ENCODE measurements at regions not wholly inside any gene's neighbourhood (a gene's known extent, or its start where the extent isn't known, plus 50 kb on each side); places are given as distances from the start of the nearest gene placed in this dataset.

GRCh38 chr4:14247767-14248166, 620.2 kb upstream of the BOD1L1 start:
- Histone ChIP-seq H3K36me3 (replicated peaks in 1 of 2; ENCODE audit: control insufficient read depth in 1 of 2, insufficient read depth in 2 of 2, low read length in 1 of 2) (no peaks in the 10 kb centered on the region), H3K9me2 (no peaks in the 10 kb centered on the region), H3K9ac (no peak overlapping the region), H2AFZ (ENCODE audit: low read depth) (no peak overlapping the region), H3K27ac (ENCODE audit: low read depth in 2 of 2, low read length in 1 of 2) (no peak overlapping the region), H3K79me2 (ENCODE audit: insufficient read depth) (no peaks in the 10 kb centered on the region), H3F3A (replicated peaks; ENCODE audit: insufficient read depth) (no peaks in the 10 kb centered on the region), H3K4me3 (ENCODE audit: low read depth in 2 of 2, low read length in 1 of 2) (no peak overlapping the region), H3K9me3 (no peaks in the 10 kb centered on the region), H3K27me3 (ENCODE audit: insufficient read depth) (no peaks in the 10 kb centered on the region), H4K20me1 (ENCODE audit: insufficient read depth) (no peaks in the 10 kb centered on the region), H3K4me2 (no peak overlapping the region), H3K4me1 (ENCODE audit: control insufficient read depth in 1 of 2, insufficient read depth in 2 of 2, low read depth in 1 of 2, low read length in 1 of 2) (no peaks in the 10 kb centered on the region)
- POLR2A ChIA-PET, result no interaction called here
- TF ChIP-seq EZH2phosphoT487 (IDR thresholded peaks at IDR 0.05; ENCODE audit: borderline replicate concordance, low read depth), result no peak
- no peak for TF ChIP-seq JUND (IDR thresholded peaks at IDR 0.05)
- no peak for TF ChIP-seq USF2 (IDR thresholded peaks at IDR 0.05; ENCODE audit: borderline replicate concordance, low read depth, low read length)
- TF ChIP-seq MXI1 (IDR thresholded peaks at IDR 0.05; ENCODE audit: low read depth, low read length), result no peak
- TF ChIP-seq RAD21 (IDR thresholded peaks at IDR 0.05; ENCODE audit: low read length), result no peak
- TF ChIP-seq PBX3 (IDR thresholded peaks at IDR 0.05), result no peak
- no peak for TF ChIP-seq TAF1 (IDR thresholded peaks at IDR 0.05; ENCODE audit: borderline replicate concordance, low read depth, low read length)
- TF ChIP-seq GATA2 (CRISPR knock-in tag; IDR thresholded peaks at IDR 0.05), result no peak
- no peak for TF ChIP-seq TCF12 (IDR thresholded peaks at IDR 0.05)
- CTCF ChIA-PET, result no interaction called here
- WGBS (ENCODE audit: low lambda C conversion rate), result 60% methylated on average over 3 of the region's 3 CpGs
- DNase-seq, result no peak

- no peak for TF ChIP-seq TEAD4 (IDR thresholded peaks at IDR 0.05; ENCODE audit: borderline replicate concordance, insufficient read depth)
- no peak for TF ChIP-seq MXI1 (IDR thresholded peaks at IDR 0.05; ENCODE audit: low read depth, low read length)
- no peak for TF ChIP-seq SIN3A (IDR thresholded peaks at IDR 0.05; ENCODE audit: borderline replicate concordance, low read depth, low read length)
- no peak for TF ChIP-seq CTCF (IDR thresholded peaks at IDR 0.05)
- no peak for TF ChIP-seq REST (IDR thresholded peaks at IDR 0.05; ENCODE audit: low read depth, low read length)
- TF ChIP-seq YY1 (IDR thresholded peaks at IDR 0.05; ENCODE audit: low read depth), result no peak
- TF ChIP-seq FOSL2 (IDR thresholded peaks at IDR 0.05; ENCODE audit: borderline replicate concordance, low read depth), result no peak
- TF ChIP-seq RFX5 (IDR thresholded peaks at IDR 0.05; ENCODE audit: low read length), result no peak
- no peak for TF ChIP-seq GATA2 (CRISPR knock-in tag; IDR thresholded peaks at IDR 0.05)
- no peak for TF ChIP-seq MEF2A (IDR thresholded peaks at IDR 0.05; ENCODE audit: borderline replicate concordance, low read depth)
- TF ChIP-seq RAD21 (IDR thresholded peaks at IDR 0.05; ENCODE audit: low read length), result no peak
- no peak for TF ChIP-seq ELF1 (IDR thresholded peaks at IDR 0.05)
- no peak for TF ChIP-seq EZH2phosphoT487 (IDR thresholded peaks at IDR 0.05; ENCODE audit: borderline replicate concordance, low read depth)
- TF ChIP-seq USF1 (IDR thresholded peaks at IDR 0.05; ENCODE audit: borderline replicate concordance, low read depth), result no peak
- TF ChIP-seq RXRA (IDR thresholded peaks at IDR 0.05; ENCODE audit: borderline replicate concordance, low read depth), result no peak
- no peak for TF ChIP-seq CHD2 (IDR thresholded peaks at IDR 0.05; ENCODE audit: low read length, partially characterized antibody)
- no peak for TF ChIP-seq TAF1 (IDR thresholded peaks at IDR 0.05; ENCODE audit: borderline replicate concordance, low read depth, low read length)
- TF ChIP-seq JUND (IDR thresholded peaks at IDR 0.05), result no peak
- Histone ChIP-seq H3K4me2 (no peak overlapping the region), H2AFZ (ENCODE audit: low read depth) (no peak overlapping the region), H3K36me3 (replicated peaks in 1 of 2; ENCODE audit: control insufficient read depth in 1 of 2, insufficient read depth in 2 of 2, low read length in 1 of 2) (no peaks in the 10 kb centered on the region), H3K9ac (no peak overlapping the region), H4K20me1 (ENCODE audit: insufficient read depth) (no peaks in the 10 kb centered on the region), H3K4me3 (ENCODE audit: low read depth in 2 of 2, low read length in 1 of 2) (no peak overlapping the region), H3K4me1 (ENCODE audit: control insufficient read depth in 1 of 2, insufficient read depth in 2 of 2, low read depth in 1 of 2, low read length in 1 of 2) (no peaks in the 10 kb centered on the region), H3F3A (replicated peaks; ENCODE audit: insufficient read depth) (no peaks in the 10 kb centered on the region), H3K27ac (ENCODE audit: low read depth in 2 of 2, low read length in 1 of 2) (no peak overlapping the region), H3K9me2 (no peaks in the 10 kb centered on the region), H3K27me3 (ENCODE audit: insufficient read depth) (no peaks in the 10 kb centered on the region), H3K9me3 (no peaks in the 10 kb centered on the region), H3K79me2 (ENCODE audit: insufficient read depth) (no peaks in the 10 kb centered on the region)
- ChIA-PET POLR2A (no interaction called here), CTCF (interaction anchor here (0.6 kb wide), 1 partner anchor 775 kb away, joined by 4 read pairs; no protein-coding TSS in a partner anchor)
- WGBS (ENCODE audit: low lambda C conversion rate), result 35% methylated on average over 1 of the region's 1 CpG
- no peak for DNase-seq
Measured at GRCh38 chr4:14249226-14249625, 621.7 kb upstream of the BOD1L1 start.

All from SK-N-SH (cell line).